Panc1 (cell line): ENCODE measurements at regions not wholly inside any gene's neighbourhood (a gene's known extent, or its start where the extent isn't known, plus 50 kb on each side); places are given as distances from the start of the nearest gene placed in this dataset.

Experiments
- ATAC-seq: fragments of 200-7000 bp; cut with Tn5 transposase; 2 replicates; pipeline ENCODE4 v1.9.1; 2020; ENCODE audit warnings: mild to moderate bottlenecking, moderate library complexity
- BruUV-seq: library from RNA; stranded (reverse); fragments of 400-500 nt; replicated peaks from 2 replicates; lab custom pipeline; 2021; lab: Mats Ljungman, UMichigan
- CTCF ChIA-PET: fragments of 300-600 bp; sonication (Branson Sonifier 250); formaldehyde crosslinking; loops from one replicate; lab custom pipeline; 2022; ENCODE audit warnings: antibody characterized with exemption; lab: Charles Lee
- POLR2A ChIA-PET: fragments of 300-600 bp; sonication (Branson Sonifier 250); formaldehyde crosslinking; loops from one replicate; lab custom pipeline; 2022; ENCODE audit warnings: antibody characterized with exemption; lab: Charles Lee
- DNase-seq: peaks from one replicate; pipeline ENCODE4 v3.0.0-alpha.2; 2010; ENCODE audit warnings: low read depth, low spot score
- H3K27ac ChIP-seq: 2 replicates; pipeline ENCODE4 v1.5.1; 2011; ENCODE audit warnings: mild to moderate bottlenecking, low read length, inconsistent platforms
- H3K27me3 ChIP-seq: fragments of 200-500 bp; sonication (Bioruptor generic); 2 replicates; pipeline ENCODE4 v1.6.0; 2014; ENCODE audit warnings: low read length, inconsistent platforms; ENCODE audit not compliant: control insufficient read depth, insufficient read depth
- H3K36me3 ChIP-seq: fragments of 200-500 bp; sonication (Bioruptor generic); 2 replicates; pipeline ENCODE4 v1.5.1; 2014; ENCODE audit warnings: inconsistent platforms, mild to moderate bottlenecking, low read length, moderate library complexity; ENCODE audit not compliant: control insufficient read depth, insufficient read depth
- H3K4me1 ChIP-seq: 2 replicates; pipeline ENCODE4 v1.5.1; 2011; ENCODE audit warnings: inconsistent platforms, mild to moderate bottlenecking, low read length, moderate library complexity; ENCODE audit not compliant: control insufficient read depth, insufficient read depth
- H3K4me3 ChIP-seq, 2 experiments: 2 replicates each; pipeline ENCODE4 v1.5.1; 2011 to 2012; ENCODE audit warnings: low read depth in 2 of 2, low read length in 2 of 2, mild to moderate bottlenecking in 2 of 2, inconsistent platforms in 1 of 2, moderate library complexity in 1 of 2
- H3K9me3 ChIP-seq: fragments of 200-500 bp; sonication (Bioruptor generic); 2 replicates; pipeline ENCODE4 v1.5.1; 2014; ENCODE audit warnings: low read depth, mild to moderate bottlenecking, inconsistent platforms, low read length, moderate library complexity; ENCODE audit not compliant: control insufficient read depth, insufficient read depth
- CTCF ChIP-seq: fragments of 450-650 bp; IDR thresholded peaks from 2 replicates; pipeline ENCODE4 v1.5.1; 2017; ENCODE audit warnings: mild to moderate bottlenecking
- POLR2AphosphoS5 ChIP-seq: IDR thresholded peaks from 2 replicates; pipeline ENCODE4 v1.6.1; 2012; ENCODE audit warnings: mild to moderate bottlenecking, low read depth, low read length, moderate library complexity
- REST ChIP-seq, 2 experiments: IDR thresholded peaks; 2 replicates each; pipeline ENCODE4 v1.6.1; 2011 to 2012; ENCODE audit warnings: low read depth in 2 of 2, control low read depth in 1 of 2, low read length in 1 of 2, mild to moderate bottlenecking in 1 of 2, moderate library complexity in 1 of 2; ENCODE audit not compliant: insufficient read depth in 1 of 2
- SIN3A ChIP-seq: IDR thresholded peaks from 2 replicates; pipeline ENCODE4 v1.6.1; 2012; ENCODE audit warnings: low read depth, mild to moderate bottlenecking, low read length, moderate library complexity, borderline replicate concordance; ENCODE audit not compliant: insufficient read depth
- TCF7L2 ChIP-seq: IDR thresholded peaks from 2 replicates; pipeline ENCODE4 v1.6.1; 2011; ENCODE audit warnings: mild to moderate bottlenecking, low read depth, low read length, inconsistent platforms
- in situ Hi-C: cut with HindIII; loops from 2 replicates; pipeline ENCODE4 v1.10.0; 2016; ENCODE audit warnings: low sequenced_read_pairs, low pct_unique_long_range_greater_than_20kb
- intact Hi-C: fragments of 100-400 bp; cut with micrococcal nuclease; formaldehyde crosslinking; loops from one replicate; pipeline ENCODE4 v1.10.0; 2022; ENCODE audit not compliant: unreplicated experiment

- intact Hi-C loops: loop anchor here (10.0 kb wide), 1 partner anchor 174 kb away; no protein-coding TSS in a partner anchor
- Histone ChIP-seq H3K27ac (no peak overlapping the region), H3K9me3 (no peaks in the 10 kb centered on the region; the same call in 1 of the 2 replicates), H3K4me1 (no peaks in the 10 kb centered on the region), H3K36me3 (no peaks in the 10 kb centered on the region), H3K4me3 (no peak overlapping the region), H3K27me3 (no peaks in the 10 kb centered on the region)
- ChIA-PET POLR2A (no interaction called here), CTCF (no interaction called here)
- in situ Hi-C loops: no loop called here
- DNase-seq (no peak), ATAC-seq (no peak)
- TF ChIP-seq CTCF: no peak
- TF ChIP-seq SIN3A: no peak
- no peak for TF ChIP-seq REST (IDR thresholded peaks at IDR 0.05; ENCODE audit: insufficient read depth in 1 of 2, low read depth in 2 of 2, low read length in 1 of 2)
- TF ChIP-seq TCF7L2: no peak
- no peak for TF ChIP-seq POLR2AphosphoS5
- no TSS peak for BruUV-seq
These were observed 161.9 kb downstream of the C11orf91 start for GRCh38 chr11:33538726-33539125.

- H3K27ac ChIP-seq: no peak overlapping the region
- no peak overlapping the region for H3K4me3 ChIP-seq
- intact Hi-C loops: loop anchor here (10.0 kb wide), 1 partner anchor 171 kb away; no protein-coding TSS in a partner anchor
- no peak for TF ChIP-seq POLR2AphosphoS5
- no peak for TF ChIP-seq SIN3A
- no peak for TF ChIP-seq CTCF
- no peak for TF ChIP-seq REST (IDR thresholded peaks at IDR 0.05; ENCODE audit: insufficient read depth in 1 of 2, low read depth in 2 of 2, low read length in 1 of 2)
- no peak for TF ChIP-seq TCF7L2
- POLR2A ChIA-PET: no interaction called here
- no peaks in the 10 kb centered on the region for H3K36me3 ChIP-seq
- DNase-seq (no peak), ATAC-seq (no peak)
- in situ Hi-C loops: no loop called here
- no peaks in the 10 kb centered on the region for H3K4me1 ChIP-seq
- H3K9me3 ChIP-seq: no peaks in the 10 kb centered on the region; the same call in 1 of the 2 replicates
- no peaks in the 10 kb centered on the region for H3K27me3 ChIP-seq
- CTCF ChIA-PET: no interaction called here
- no TSS peak for BruUV-seq
These were observed 164.4 kb downstream of the C11orf91 start for GRCh38 chr11:33536178-33536577.
